HG03108 (cell line): ENCODE measurements at regions not wholly inside any gene's neighbourhood (a gene's known extent, or its start where the extent isn't known, plus 50 kb on each side); places are given as distances from the start of the nearest gene placed in this dataset.
"Not testable (repeated sequence)": the region's sequence is repeated elsewhere in the genome, so short reads cannot be mapped to it uniquely, and the experiment has no call there.

ENCODE experiments used
- ATAC-seq: cut with Tn5 transposase; IDR thresholded peaks from one replicate; pipeline ENCODE4 v1.9.1; 2021; ENCODE audit warnings: moderate library complexity; ENCODE audit not compliant: unreplicated experiment

DNA sequence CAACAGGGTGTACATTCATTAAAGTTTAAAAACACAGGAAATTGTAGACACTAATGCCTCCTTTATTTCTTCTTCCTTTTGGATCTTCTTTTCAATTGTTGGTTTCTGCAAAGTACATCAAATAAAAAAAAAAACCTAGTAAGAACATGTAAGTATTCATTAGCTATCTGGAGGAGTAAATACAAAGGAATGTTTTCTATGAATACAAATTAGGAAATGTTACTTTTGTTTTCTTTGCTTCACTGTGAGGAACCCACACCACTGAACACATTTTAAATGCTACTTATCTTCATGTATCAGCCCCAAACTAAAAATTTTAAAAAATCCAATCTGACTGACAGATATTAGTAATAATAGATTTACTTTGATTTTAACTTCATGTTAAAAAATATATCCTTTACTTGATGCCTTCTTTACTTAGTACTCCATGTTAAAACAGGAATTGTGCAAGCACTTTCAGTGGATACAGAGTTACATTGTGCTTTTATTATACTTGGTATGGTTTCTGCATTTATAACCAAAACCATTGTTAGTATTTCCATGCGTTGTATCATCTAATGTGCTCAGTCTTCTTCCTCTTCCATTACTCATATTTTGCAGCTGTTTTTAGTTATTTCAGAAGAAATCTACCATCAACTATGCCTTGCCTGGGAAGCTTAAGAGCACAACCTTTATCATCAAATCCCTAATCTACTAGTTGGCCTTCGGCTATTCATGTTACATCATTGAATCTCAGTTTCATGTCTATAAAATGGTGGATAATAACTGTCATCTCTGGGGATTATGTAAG is 236.9 kb upstream of the DPYD start:
- no peak for ATAC-seq

DNA sequence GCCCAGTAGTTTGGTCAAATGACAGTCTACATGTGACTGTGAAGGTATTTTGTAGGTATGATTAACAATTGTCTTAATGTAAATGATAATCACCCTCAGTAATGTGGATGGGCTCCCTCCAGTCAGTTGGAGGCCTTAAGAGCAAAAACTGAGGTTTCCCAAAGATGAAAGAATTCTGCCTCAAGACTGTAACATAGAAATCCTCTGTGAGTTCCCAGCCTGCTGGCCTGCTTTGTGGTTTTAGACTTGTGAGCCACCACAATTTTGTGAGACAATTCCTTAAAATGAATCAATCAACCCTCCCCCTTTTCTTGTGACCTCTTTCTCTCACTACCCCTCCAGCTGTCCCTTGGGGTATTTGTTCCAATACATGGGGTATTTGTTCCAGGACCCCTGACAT is 226.4 kb upstream of the DPYD start:
- ATAC-seq: no peak

DNA sequence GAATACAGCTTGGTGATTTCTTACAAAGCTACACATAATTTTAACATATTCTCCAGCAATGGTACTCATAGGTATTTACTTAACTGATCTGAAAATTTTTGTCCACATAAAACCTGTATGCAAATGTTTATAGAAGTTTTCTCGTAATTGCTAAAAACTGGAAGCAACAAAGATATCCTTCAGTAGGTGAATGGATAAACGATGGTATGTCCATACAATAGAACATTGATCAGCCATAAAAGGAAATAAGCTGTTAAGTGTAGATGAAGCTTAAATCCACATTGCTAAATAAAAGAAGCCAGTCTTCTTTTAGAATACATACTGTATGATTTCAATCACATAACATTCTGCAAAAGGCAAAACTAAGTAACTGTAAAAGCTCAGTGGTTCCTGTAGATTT is 224.8 kb upstream of the DPYD start:
- ATAC-seq: no peak

DNA sequence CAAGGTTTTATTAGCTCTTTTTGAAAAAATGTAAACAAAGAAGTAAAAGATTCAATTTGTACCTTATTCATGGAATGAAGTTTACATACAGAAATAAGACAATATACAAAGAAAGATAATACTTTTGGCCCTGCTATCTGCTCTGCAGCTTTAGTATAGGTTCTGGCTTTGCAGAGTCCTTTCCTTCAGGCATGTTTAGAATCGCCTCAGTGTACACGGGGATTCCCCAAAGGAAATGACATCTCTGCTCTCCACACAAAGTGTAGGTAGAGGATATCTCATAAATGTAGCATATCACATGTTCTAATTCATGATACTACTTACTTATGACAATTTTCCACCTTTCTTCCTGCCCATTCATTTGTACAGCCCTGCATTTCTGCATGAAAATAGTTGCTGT is 222.6 kb upstream of the DPYD start:
- no peak for ATAC-seq

DNA sequence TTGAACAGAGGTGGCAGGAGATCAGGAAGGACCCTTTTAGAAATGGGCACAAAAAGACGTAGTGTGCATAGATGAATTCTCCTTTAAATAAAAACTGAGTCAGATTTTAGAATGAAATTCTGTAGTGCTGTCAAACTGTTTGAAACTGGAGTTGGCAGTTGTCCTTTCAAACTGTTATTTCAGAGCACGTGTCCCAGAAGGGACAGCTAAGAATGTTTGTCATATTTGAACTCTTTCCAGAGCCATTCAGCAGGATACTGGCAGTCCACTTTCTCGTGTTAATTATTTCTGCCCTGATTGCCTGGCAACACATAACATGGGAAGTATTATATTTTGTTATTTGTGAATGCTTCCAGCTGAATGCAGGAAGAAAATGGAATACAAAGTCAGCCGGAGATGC is 212.3 kb upstream of the DPYD start:
- no peak for ATAC-seq

DNA sequence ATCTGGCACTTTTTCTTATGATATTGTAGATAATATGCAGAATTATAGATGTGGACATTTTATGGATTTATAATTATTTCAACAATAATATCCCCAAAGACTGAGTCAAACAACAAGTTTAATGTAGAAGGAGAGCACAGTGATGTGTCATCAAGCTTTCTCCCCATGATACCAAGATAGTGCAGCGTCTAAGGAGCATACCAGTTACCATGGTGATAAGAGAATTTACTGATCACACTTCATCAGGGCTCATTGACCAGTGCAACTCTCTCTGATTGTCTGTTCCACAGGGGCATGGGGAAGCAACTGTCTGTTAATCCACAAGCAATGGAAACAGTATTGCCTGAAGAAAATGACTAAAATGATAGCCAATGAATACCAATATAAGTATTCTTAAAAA is 209.6 kb upstream of the DPYD start:
- ATAC-seq: no peak

DNA sequence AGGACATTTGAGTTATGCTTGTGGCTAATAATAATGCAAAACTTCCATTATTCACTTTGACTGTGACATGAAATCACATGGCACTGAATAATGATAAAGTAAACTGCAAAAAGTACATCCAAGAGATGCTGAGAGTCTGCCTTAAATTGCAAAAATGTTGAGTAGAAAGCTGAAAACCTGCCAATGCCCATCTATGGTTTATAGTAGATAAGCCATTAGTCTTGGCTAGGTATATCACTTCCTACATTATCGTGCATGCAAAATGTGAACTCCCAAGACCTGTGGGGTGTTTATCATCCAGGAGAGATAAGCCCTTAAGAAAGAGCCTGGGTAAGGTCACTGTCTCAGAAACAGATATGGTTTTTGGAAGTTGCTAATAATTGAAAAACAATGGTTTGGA is 208.7 kb upstream of the DPYD start:
- no peak for ATAC-seq

DNA sequence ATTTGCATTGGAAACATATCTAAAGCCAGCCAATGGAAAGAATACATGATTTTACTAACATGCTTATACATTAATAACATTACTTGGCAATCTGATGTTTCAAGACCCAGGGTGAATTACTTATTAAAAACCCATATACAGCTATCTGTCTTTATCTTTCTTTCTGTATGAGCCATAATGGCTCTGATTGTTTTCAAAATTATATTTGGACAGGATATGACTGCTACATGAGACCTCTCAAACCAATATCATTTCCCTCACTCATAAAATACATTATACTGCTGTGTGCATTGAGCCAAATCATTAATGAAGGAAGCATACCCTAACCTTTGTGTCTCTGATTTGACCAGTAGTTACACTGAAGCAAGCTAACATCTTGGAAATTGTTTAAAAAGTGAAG is 205.9 kb upstream of the DPYD start:
- no peak for ATAC-seq

DNA sequence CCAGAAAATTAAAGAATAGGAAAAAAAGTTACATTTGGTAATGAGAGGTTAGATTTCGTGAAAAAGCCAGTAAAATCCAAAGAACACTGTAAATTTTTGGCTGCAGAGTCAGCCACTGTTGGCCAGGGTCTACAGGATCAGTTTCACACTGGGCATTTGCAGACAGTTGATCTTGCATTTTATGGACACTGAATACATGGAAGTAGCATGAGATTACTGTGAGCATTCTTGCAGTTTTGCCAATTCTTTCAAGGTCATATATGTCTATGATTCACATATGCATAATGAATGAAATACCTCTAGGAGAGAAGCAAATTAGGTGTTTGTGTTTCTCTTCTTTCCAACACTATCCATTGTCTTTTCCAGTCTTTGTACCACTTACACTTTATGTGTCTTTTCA is 200.8 kb upstream of the DPYD start:
- no peak for ATAC-seq

DNA sequence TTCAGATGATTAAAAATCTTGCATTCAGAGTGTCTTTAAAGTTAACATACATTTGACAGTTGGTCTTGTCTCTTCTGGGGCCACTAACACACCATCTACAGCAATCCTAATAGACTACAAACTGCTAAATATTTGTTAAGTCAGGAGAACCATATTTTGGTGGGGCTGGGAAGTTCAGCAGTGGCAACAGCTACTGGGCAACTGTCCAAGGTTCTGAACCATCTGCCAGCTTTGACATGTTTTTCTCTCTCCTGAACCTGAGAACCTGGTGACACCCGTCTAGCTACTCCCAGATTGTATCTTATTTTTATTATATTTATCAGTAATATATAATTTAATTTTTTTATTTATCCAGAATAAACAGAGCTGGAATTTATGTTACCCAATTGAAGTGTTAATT is 199.0 kb upstream of the DPYD start:
- ATAC-seq: no peak

DNA sequence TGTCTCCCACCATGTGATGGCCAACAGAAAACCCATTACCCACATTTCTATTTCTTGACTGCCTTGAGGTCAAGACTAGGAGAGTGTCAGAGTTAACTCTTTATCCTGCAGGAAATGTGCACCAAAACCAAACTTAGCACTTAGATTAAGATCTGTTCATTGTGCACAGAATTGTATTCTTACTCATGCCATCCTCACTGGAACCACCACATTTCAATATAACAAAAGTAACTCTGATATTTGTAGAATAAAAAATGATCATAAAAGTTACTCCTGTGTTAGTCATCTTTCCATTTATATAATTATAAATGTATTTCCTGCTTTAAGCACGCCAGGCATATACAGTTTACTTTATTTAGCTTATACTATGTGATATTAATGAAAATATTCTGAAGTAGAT is 193.0 kb upstream of the DPYD start:
- no peak for ATAC-seq

DNA sequence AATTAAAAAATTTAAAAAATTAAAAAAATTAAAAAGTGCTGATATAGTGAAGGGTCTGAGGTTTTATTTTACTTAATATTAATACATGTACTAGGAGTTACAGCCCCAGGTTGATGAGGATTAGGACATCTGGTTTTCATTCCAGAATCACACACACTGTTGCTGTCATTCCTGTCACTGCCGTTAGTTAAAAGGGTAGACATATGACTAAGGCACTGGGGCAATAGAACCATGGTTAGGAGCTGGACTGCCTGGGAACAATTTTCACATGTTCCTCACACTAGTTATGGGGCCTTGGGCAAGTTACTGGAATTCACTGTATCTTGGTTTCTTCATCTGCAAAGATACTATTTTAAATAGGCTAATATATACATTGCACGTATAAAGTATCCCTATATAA is 191.8 kb upstream of the DPYD start:
- no peak for ATAC-seq

DNA sequence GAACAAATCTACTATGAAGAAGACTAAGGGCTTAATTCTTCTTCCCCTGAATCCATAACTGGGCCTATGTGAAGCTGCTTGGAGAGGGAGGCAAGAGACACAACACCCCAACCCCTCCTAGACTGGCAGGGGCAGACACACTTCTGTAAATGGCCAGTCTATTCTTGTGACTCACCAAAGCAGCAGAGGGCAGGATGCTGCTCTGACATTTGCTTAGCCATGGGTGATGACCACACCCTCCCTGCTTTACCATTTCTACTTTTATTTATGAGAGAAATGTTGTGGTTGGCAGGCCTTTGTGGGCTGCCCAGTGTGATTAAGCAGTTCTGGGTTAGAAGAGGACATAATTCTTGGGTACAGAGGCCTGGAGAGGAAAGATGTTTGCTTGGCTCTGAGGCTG is 189.8 kb upstream of the DPYD start:
- no peak for ATAC-seq

DNA sequence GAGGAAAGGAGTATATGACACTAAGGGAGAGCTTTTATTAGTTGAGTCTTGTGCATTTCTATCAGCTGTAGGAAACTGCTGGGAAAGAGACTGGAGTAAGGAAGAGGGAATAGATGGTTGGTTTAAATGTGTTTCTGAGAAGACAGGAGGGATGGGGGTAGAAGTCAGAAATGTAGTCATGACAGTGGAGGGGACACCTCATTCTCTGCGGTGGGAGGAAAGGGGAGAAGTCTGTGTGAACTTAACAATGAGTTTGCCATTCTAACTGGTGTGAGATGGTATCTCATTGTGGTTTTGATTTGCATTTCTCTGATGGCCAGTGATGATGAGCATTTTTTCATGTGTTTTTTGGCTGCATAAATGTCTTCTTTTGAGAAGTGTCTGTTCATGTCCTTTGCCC is 187.5 kb upstream of the DPYD start:
- not testable (repeated sequence) for ATAC-seq

DNA sequence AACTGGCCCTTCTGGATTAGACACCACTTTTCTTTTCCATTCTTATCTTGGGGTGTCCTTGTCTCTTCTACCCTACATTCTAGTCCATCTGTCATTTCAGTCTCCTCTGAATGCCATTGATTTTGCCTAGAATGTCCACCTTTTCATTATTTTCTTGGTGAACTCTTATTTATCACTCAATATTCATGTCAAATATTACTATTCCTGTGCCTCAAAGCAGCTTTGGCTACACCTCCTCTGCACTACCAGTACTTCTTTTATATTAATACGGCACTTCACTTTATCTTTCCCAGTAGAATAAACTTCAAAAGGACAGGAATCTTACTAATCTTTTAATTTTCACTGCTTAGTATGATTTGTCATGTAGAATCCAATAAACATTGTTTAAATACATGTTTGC is 186.4 kb upstream of the DPYD start:
- no peak for ATAC-seq

DNA sequence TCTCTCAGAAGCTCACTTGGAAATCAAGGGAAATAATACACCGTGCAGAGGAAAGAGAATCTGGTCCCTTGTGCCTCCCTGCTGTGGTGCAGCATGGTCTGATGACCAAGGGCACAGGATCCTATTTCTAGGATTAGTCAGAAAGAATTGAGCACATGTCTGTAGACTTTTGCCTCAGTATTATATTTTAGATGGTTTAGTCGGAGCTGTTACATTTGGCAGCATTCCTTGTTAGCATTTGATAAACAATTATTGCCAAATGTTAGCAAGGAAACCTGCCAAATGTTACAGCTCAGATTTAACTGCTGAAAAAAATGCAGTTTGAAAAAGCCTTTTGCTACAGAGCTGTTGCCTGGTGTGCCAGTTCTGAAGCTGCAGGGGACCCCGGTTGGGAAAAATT is 183.5 kb upstream of the DPYD start:
- ATAC-seq: no peak

DNA sequence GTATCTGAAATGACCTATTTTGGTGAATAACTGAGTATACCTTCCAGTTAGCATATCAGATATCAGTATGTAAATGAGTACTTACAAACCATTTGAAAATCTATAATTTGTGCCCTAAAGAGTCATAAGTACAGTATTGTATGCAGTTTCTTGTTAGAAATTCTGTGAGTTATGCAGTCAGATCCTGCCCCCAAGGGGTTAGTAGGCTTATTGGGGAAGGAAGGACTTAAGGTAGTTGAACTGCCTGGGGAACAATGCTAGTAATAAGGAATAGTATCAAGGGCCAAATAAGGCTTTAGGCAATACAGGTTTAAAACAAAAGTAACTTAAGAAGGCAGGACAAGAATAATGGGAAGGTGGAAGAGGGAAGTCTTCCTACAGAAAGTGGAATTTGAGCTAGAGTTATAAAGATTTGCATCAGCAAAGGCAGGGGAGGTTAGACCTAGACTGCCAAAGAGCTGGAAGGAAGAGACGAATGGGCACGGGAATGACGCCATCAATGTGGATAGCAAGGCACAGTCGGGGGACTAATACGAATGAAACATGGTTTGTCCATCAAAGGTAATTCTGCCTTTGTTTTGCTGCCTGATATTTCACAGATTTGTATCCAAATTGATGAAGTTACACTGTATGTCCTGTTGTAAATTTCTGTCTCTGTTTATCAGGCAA is 182.9 kb upstream of the DPYD start:
- ATAC-seq: no peak

DNA sequence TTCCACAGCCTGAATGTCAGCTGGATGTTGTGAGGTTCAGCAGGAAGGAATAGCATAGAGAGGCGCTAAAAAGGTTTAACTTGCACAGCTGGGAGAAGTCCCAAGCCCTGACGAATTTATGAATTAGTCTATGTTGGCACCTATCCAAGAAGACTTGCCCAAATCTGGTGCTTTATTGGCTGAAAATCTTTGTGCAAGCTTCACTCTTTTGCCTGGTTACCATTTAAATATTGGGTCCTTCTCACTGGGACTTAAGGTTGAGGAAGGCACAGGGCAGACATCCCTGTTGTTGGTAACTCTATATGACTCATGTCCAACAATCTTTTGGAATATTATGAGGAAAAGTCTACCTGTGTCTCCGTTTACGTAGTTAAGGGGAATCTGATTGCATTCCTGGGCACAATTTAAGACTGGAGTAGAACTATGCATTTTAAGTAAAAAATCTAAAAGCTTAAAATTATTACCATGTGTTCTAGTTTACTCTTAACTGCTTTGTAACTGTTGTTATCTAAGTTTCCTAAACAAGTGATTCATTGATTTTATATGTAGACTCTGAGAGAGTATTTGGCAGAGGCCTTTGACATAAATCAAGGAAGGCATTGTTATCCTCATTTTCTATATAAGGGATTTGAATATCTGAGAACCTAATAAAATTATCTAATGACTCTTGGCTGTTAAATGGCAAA is 181.7 kb upstream of the DPYD start:
- ATAC-seq: no peak

DNA sequence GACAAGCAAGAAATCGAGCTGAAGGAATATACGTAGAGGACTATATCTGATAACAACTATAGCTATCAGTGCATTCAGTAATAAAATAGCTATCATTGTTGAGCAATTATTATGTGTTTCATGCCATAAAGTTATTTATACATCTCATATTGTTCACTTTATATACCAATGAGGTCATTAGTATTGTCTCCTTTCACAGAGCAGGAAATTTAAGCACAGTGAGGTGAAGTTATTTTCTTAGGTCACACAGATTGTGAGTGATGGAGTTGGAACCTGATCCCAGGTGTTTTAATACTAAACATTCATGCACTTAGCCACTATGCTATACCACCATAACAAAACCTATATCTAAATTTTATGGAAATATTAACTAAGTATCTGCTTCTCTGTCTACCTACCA is 180.5 kb upstream of the DPYD start:
- ATAC-seq: no peak

DNA sequence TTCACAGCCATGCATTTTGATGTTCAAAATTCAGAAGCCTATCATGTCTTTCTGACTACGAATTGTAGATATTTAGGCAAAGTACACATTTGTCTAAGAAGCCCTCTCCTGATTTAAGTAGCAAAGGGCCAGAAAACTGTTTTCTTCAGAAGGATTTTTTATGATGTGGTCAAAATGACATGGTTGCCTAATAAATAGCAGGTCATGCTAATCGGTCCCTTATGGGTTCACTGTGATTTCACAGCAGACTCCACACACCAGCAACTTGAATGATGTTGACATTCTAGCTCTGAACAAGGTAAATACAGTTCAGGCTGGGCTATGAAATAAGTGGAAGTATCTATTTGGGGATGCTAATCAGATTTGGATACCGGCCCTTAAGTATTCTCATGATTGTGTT is 178.7 kb upstream of the DPYD start:
- no peak for ATAC-seq

DNA sequence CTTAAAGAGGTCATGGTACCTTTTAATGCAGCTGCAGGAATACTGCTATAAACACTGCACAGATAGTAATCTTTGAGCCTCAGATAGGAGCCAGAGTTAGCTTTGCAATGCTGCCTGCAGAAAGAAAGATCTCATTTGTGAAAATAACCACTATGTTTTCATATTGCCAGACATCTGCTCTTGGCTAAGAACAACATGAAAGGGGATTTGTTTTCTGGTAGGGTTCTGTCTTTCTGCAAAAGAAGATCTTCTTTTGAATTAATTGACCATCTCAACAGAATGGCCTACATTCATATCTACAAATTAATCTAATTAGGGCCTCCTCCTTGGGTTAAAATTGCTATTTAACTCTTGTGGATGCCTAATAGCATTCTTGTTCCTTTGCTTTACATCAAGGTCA is 177.6 kb upstream of the DPYD start:
- no peak for ATAC-seq

DNA sequence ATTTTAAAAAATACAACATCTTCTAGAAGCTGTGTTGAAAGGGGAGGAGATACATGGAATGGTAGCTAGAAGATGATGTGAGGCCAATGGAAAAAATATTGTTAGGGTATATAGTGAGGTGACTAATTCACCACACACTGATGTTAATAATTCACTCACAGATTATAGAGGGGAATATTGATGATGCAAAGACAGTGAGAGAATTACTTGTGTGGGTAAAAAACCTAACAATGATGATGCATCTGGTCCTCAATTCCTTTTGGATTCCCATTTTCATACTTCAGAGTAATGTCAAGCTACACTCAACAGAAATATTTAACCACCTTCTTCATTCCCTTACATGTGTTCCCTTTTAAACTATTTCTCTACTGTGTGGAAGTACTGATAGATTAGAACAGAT is 169.5 kb upstream of the DPYD start:
- no peak for ATAC-seq
